ENCODE measurements at regions not wholly inside any gene's neighbourhood (a gene's known extent, or its start where the extent isn't known, plus 50 kb on each side); places are given as distances from the start of the nearest gene placed in this dataset.

GRCh38 chr14:34219661-34220377 lies 242.2 kb downstream of the SPTSSA start:
- no peak for TF ChIP-seq CTCF (IDR thresholded peaks at IDR 0.05; ENCODE audit: low read depth, low read length)
- H3K4me3 ChIP-seq (ENCODE audit: low read depth, low read length), result no peak overlapping the region

- TF ChIP-seq CTCF (IDR thresholded peaks at IDR 0.05; ENCODE audit: low read depth, low read length), result no peak
- H3K4me3 ChIP-seq (ENCODE audit: low read depth, low read length), result no peak overlapping the region
Observed at GRCh38 chr14:34218881-34219280, 243.2 kb downstream of the SPTSSA start.

- H3K4me3 ChIP-seq (ENCODE audit: low read depth, low read length), result no peak overlapping the region
- no peak for TF ChIP-seq CTCF (IDR thresholded peaks at IDR 0.05; ENCODE audit: low read depth, low read length)
Observed at GRCh38 chr14:34214961-34215360, 247.1 kb downstream of the SPTSSA start.

- TF ChIP-seq CTCF (IDR thresholded peaks at IDR 0.05; ENCODE audit: low read depth, low read length), result no peak
- H3K4me3 ChIP-seq (ENCODE audit: low read depth, low read length), result no peak overlapping the region
Observed at GRCh38 chr14:34213332-34213731, 248.7 kb downstream of the SPTSSA start.

GRCh38 chr14:34212172-34212929 lies 249.7 kb downstream of the SPTSSA start:
- TF ChIP-seq CTCF (IDR thresholded peaks at IDR 0.05; ENCODE audit: low read depth, low read length), result no peak
- H3K4me3 ChIP-seq (ENCODE audit: low read depth, low read length), result no peak overlapping the region

- H3K4me3 ChIP-seq (ENCODE audit: low read depth, low read length), result no peak overlapping the region
- no peak for TF ChIP-seq CTCF (IDR thresholded peaks at IDR 0.05; ENCODE audit: low read depth, low read length)
Observed at GRCh38 chr14:34211732-34212131, 250.3 kb downstream of the SPTSSA start.

- TF ChIP-seq CTCF (IDR thresholded peaks at IDR 0.05; ENCODE audit: low read depth, low read length), result no peak
- H3K4me3 ChIP-seq (ENCODE audit: low read depth, low read length), result no peak overlapping the region
Observed at GRCh38 chr14:34208532-34208931, 253.5 kb downstream of the SPTSSA start.
